ENCODE measurements at regions not wholly inside any gene's neighbourhood (a gene's known extent, or its start where the extent isn't known, plus 50 kb on each side); places are given as distances from the start of the nearest gene placed in this dataset.

DNA sequence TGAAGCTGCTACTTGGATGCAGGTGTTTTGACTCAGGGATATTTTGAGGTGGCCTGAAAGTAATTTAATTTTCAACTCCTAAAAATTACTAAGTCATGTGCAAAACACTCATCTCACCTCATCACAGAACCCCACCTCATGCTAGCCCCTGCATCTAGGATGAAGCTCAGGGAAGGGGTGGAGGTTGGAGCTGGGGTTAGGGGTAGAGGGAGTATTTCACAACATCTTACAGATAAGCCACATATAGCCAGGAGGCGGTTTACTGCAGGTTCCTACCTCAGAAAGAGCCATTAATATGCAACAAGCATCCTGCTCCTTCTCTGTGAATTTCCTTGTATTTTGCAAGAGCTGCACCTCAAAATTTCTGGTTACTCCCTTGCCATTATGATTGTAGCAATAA, 70.5 kb upstream of the TSPAN5 start:
- TF ChIP-seq POLR2AphosphoS5 (IDR thresholded peaks at IDR 0.05; ENCODE audit: low read depth, low read length) (no peak), EP300 (IDR thresholded peaks at IDR 0.05; ENCODE audit: borderline replicate concordance in 1 of 2, low read depth in 1 of 2, low read length in 1 of 2) (no peak), TAF1 (IDR thresholded peaks at IDR 0.05; ENCODE audit: borderline replicate concordance, low read depth, low read length) (no peak), FOSL2 (IDR thresholded peaks at IDR 0.05; ENCODE audit: borderline replicate concordance, low read depth) (no peak), RAD21 (IDR thresholded peaks at IDR 0.05; ENCODE audit: low read length) (no peak), RFX5 (IDR thresholded peaks at IDR 0.05; ENCODE audit: low read length) (no peak), YY1 (IDR thresholded peaks at IDR 0.05; ENCODE audit: low read depth) (no peak), EZH2phosphoT487 (IDR thresholded peaks at IDR 0.05; ENCODE audit: borderline replicate concordance, low read depth) (no peak), USF2 (IDR thresholded peaks at IDR 0.05; ENCODE audit: borderline replicate concordance, low read depth, low read length) (no peak), REST (IDR thresholded peaks at IDR 0.05; ENCODE audit: low read depth, low read length) (no peak), FOXJ3 (CRISPR knock-in tag; IDR thresholded peaks at IDR 0.05) (no peak), CHD2 (IDR thresholded peaks at IDR 0.05; ENCODE audit: low read length, partially characterized antibody) (no peak), SIN3A (IDR thresholded peaks at IDR 0.05; ENCODE audit: borderline replicate concordance, low read depth, low read length) (no peak)
- TF ChIP-seq, protein P1, sequence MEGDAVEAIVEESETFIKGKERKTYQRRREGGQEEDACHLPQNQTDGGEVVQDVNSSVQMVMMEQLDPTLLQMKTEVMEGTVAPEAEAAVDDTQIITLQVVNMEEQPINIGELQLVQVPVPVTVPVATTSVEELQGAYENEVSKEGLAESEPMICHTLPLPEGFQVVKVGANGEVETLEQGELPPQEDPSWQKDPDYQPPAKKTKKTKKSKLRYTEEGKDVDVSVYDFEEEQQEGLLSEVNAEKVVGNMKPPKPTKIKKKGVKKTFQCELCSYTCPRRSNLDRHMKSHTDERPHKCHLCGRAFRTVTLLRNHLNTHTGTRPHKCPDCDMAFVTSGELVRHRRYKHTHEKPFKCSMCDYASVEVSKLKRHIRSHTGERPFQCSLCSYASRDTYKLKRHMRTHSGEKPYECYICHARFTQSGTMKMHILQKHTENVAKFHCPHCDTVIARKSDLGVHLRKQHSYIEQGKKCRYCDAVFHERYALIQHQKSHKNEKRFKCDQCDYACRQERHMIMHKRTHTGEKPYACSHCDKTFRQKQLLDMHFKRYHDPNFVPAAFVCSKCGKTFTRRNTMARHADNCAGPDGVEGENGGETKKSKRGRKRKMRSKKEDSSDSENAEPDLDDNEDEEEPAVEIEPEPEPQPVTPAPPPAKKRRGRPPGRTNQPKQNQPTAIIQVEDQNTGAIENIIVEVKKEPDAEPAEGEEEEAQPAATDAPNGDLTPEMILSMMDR (IDR thresholded peaks at IDR 0.05): no peak

Data from SK-N-SH (cell line).